ENCODE measurements at regions not wholly inside any gene's neighbourhood (a gene's known extent, or its start where the extent isn't known, plus 50 kb on each side); places are given as distances from the start of the nearest gene placed in this dataset.

- no peak overlapping the region for H3K27ac ChIP-seq (ENCODE audit: insufficient read depth, low read length)
- DNase-seq, result peak; percentile 24
- no peak overlapping the region for H2BK120ac ChIP-seq (ENCODE audit: low read depth, low read length)
- H3K14ac ChIP-seq (replicated peaks; ENCODE audit: low read depth, low read length), result no peak overlapping the region
- H2BK15ac ChIP-seq (ENCODE audit: low read depth, low read length), result 0 out of 3 replicates have a peak overlapping the region, but pooled peaks have one; percentile 10
- WGBS, 2 experiments (ENCODE audit: extremely low coverage in 2 of 2, insufficient read length in 1 of 2), result no CpG with 5 or more reads among the region's 3 CpGs
- H4K91ac ChIP-seq (ENCODE audit: insufficient read depth, low read depth, low read length), result no peak overlapping the region
- H3K27me3 ChIP-seq (ENCODE audit: control insufficient read depth, insufficient read depth, low read length), result no peaks in the 10 kb centered on the region
- H4K8ac ChIP-seq (ENCODE audit: low read depth in 2 of 2, low read length in 2 of 2), result no peak overlapping the region
- no peak for TF ChIP-seq BHLHE40 (IDR thresholded peaks at IDR 0.05; ENCODE audit: low read depth, low read length)
- no peak for TF ChIP-seq POLR2A (IDR thresholded peaks at IDR 0.05; ENCODE audit: low read depth, low read length)
- no peak for TF ChIP-seq RFX5 (IDR thresholded peaks at IDR 0.05; ENCODE audit: low read depth, low read length)
- TF ChIP-seq FOS (IDR thresholded peaks at IDR 0.05; ENCODE audit: low read depth, low read length), result no peak
- TF ChIP-seq USF2 (IDR thresholded peaks at IDR 0.05; ENCODE audit: low read depth, low read length), result no peak
- no peak for TF ChIP-seq CHD1 (IDR thresholded peaks at IDR 0.05; ENCODE audit: low read depth, low read length)
- TF ChIP-seq RCOR1 (IDR thresholded peaks at IDR 0.05; ENCODE audit: insufficient replicate concordance, low read length), result no peak
- no peak for TF ChIP-seq SMC3 (IDR thresholded peaks at IDR 0.05; ENCODE audit: low read depth, low read length)
- H3K79me1 ChIP-seq (ENCODE audit: low read depth in 1 of 2, low read length in 2 of 2), result no peaks in the 10 kb centered on the region
- intact Hi-C loops (cut with micrococcal nuclease) (no loop called here), dilution Hi-C loops (cut with HindIII; ENCODE audit: low sequenced_read_pairs, unreplicated experiment) (no loop called here), in situ Hi-C loops (cut with MboI; ENCODE audit: low sequenced_read_pairs) (no loop called here)
- ChIA-PET POLR2A (ENCODE audit: unreplicated experiment) (no interaction called here), CTCF (interaction anchor here (0.6 to 1.3 kb wide), 2 partner anchors 9 to 160 kb away, joined by 4 read pairs; no protein-coding TSS in a partner anchor)
- no peak overlapping the region for H3K4ac ChIP-seq (ENCODE audit: low read depth, low read length)
- BruUV-seq (replicated peaks), result no TSS peak
- H3K36me3 ChIP-seq (ENCODE audit: control insufficient read depth, insufficient read depth, low read length), result no peaks in the 10 kb centered on the region
- no peak overlapping the region for H3K4me3 ChIP-seq (ENCODE audit: insufficient read depth, low read depth, low read length)
- no peak overlapping the region for H2AFZ ChIP-seq (replicated peaks; ENCODE audit: low read length, poor library complexity)
- no peak overlapping the region for H3K56ac ChIP-seq (ENCODE audit: extremely low read depth, insufficient read depth, low read length)
- H2BK20ac ChIP-seq (ENCODE audit: low read depth, low read length), result no peak overlapping the region
- H3K9me1 ChIP-seq (ENCODE audit: insufficient read depth, low read length), result no peaks in the 10 kb centered on the region
- no peak overlapping the region for H3K18ac ChIP-seq (ENCODE audit: low read depth, low read length)
- no peak overlapping the region for H4K5ac ChIP-seq (ENCODE audit: low read depth, low read length)
- no peak overlapping the region for H3K9ac ChIP-seq (ENCODE audit: low read depth, low read length)
- no peak overlapping the region for H3K4me2 ChIP-seq (ENCODE audit: low read depth, low read length)
- H2AK9ac ChIP-seq (replicated peaks; ENCODE audit: low read depth, low read length, poor library complexity), result no peak overlapping the region
- H2BK5ac ChIP-seq (ENCODE audit: low read depth, low read length, poor library complexity, severe bottlenecking), result no peak overlapping the region
- no peak for ATAC-seq (ENCODE audit: low read depth)
- no peaks in the 10 kb centered on the region for H3K9me3 ChIP-seq (ENCODE audit: control insufficient read depth, insufficient read depth, low read length)
- no peaks in the 10 kb centered on the region for H4K20me1 ChIP-seq (ENCODE audit: insufficient read depth, low read length)
- H3K4me1 ChIP-seq (ENCODE audit: control insufficient read depth, insufficient read depth, low read length), result peaks cover 5% of the 10 kb centered on the region
- no peak overlapping the region for H3K23ac ChIP-seq (ENCODE audit: low read depth, low read length)
- no peak overlapping the region for H2AK5ac ChIP-seq (ENCODE audit: low read depth, low read length)
These were observed 91.5 kb upstream of the NREP start for GRCh38 chr5:111848476-111848875.
